ENCODE measurements at regions not wholly inside any gene's neighbourhood (a gene's known extent, or its start where the extent isn't known, plus 50 kb on each side); places are given as distances from the start of the nearest gene placed in this dataset.

- TF ChIP-seq RELB (IDR thresholded peaks at IDR 0.05; ENCODE audit: low read depth) (no peak), CBX5 (IDR thresholded peaks at IDR 0.05; ENCODE audit: low read depth) (no peak), NR2F1 (conservative IDR thresholded peaks at IDR 0.05) (no peak), SMARCA5 (IDR thresholded peaks at IDR 0.05) (no peak), POLR2AphosphoS5 (IDR thresholded peaks at IDR 0.05; ENCODE audit: low read length) (no peak), IKZF1 (conservative IDR thresholded peaks at IDR 0.05) (no peak)
Observed at GRCh38 chr2:18479947-18480369, 80.5 kb downstream of the RDH14 start (continued).

- CTCF ChIA-PET, result no interaction called here
- POLR2A ChIA-PET, result no interaction called here
- H3K36me3 ChIP-seq (ENCODE audit: control insufficient read depth in 2 of 2, insufficient read depth in 2 of 2, low read length in 1 of 2), result no peaks in the 10 kb centered on the region
- no peaks in the 10 kb centered on the region for H3K4me1 ChIP-seq (ENCODE audit: control insufficient read depth, insufficient read depth, low read length)
- no peak overlapping the region for H3K4me2 ChIP-seq (ENCODE audit: control insufficient read depth, insufficient read depth)
- H3K27ac ChIP-seq (ENCODE audit: control insufficient read depth, insufficient read depth), result no peak overlapping the region
- in situ Hi-C loops (cut with MboI) (no loop called here), intact Hi-C loops (cut with micrococcal nuclease; ENCODE audit: unreplicated experiment) (no loop called here)
- 0% methylated on average over 1 of the region's 1 CpG for WGBS (ENCODE audit: insufficient coverage, insufficient replicate concordance, low lambda C conversion rate, missing lambda C conversion rate)
- H3K27me3 ChIP-seq (replicated peaks in 1 of 2; ENCODE audit: control insufficient read depth in 2 of 2, insufficient read depth in 2 of 2, low read length in 1 of 2), result peaks cover 0 to 4% of the 10 kb centered on the region in 2 experiments; a peak in 2 of 4 replicates
- no peak for ATAC-seq
- no peak for FAIRE-seq
- H3K9ac ChIP-seq (ENCODE audit: control insufficient read depth, insufficient read depth, low read length), result no peak overlapping the region
- SMC1A ChIA-PET (ENCODE audit: uncharacterized antibody, unreplicated experiment), result no interaction called here
- no peak for DNase-seq (ENCODE audit: low read depth, low spot score)
- no peaks in the 10 kb centered on the region for H4K20me1 ChIP-seq (ENCODE audit: control insufficient read depth, insufficient read depth)
- H3K4me3 ChIP-seq, result no peak overlapping the region
- no TSS peak for BruUV-seq (replicated peaks)
- RAD21 ChIA-PET (ENCODE audit: unreplicated experiment), result no interaction called here
- H2AFZ ChIP-seq (ENCODE audit: control insufficient read depth, low read depth, low read length), result no peak overlapping the region
- no peaks in the 10 kb centered on the region for H3K79me2 ChIP-seq (ENCODE audit: control insufficient read depth, insufficient read depth, low read length)
- no peaks in the 10 kb centered on the region for H3K9me3 ChIP-seq (replicated peaks; ENCODE audit: control insufficient read depth, insufficient read depth, low read length)
- TF ChIP-seq RFX5 (IDR thresholded peaks at IDR 0.05; ENCODE audit: low read depth, low read length) (no peak), NFYB (IDR thresholded peaks at IDR 0.05; ENCODE audit: insufficient read depth, low read depth, low read length) (no peak), MTA3 (IDR thresholded peaks at IDR 0.05; ENCODE audit: borderline replicate concordance, low read length) (no peak), ZNF592 (IDR thresholded peaks at IDR 0.05) (no peak), E4F1 (IDR thresholded peaks at IDR 0.05; ENCODE audit: borderline replicate concordance, partially characterized antibody) (no peak), ELK1 (IDR thresholded peaks at IDR 0.05; ENCODE audit: low read depth, low read length) (no peak), SIX5 (IDR thresholded peaks at IDR 0.05; ENCODE audit: low read depth, low read length, severe bottlenecking) (no peak), MAX (IDR thresholded peaks at IDR 0.05; ENCODE audit: low read depth, low read length) (no peak), GATAD2B (conservative IDR thresholded peaks at IDR 0.05; ENCODE audit: low read depth) (no peak)
Observed at GRCh38 chr2:18477293-18477692, 83.2 kb downstream of the RDH14 start.
